ENCODE measurements at regions not wholly inside any gene's neighbourhood (a gene's known extent, or its start where the extent isn't known, plus 50 kb on each side); places are given as distances from the start of the nearest gene placed in this dataset.

DNA sequence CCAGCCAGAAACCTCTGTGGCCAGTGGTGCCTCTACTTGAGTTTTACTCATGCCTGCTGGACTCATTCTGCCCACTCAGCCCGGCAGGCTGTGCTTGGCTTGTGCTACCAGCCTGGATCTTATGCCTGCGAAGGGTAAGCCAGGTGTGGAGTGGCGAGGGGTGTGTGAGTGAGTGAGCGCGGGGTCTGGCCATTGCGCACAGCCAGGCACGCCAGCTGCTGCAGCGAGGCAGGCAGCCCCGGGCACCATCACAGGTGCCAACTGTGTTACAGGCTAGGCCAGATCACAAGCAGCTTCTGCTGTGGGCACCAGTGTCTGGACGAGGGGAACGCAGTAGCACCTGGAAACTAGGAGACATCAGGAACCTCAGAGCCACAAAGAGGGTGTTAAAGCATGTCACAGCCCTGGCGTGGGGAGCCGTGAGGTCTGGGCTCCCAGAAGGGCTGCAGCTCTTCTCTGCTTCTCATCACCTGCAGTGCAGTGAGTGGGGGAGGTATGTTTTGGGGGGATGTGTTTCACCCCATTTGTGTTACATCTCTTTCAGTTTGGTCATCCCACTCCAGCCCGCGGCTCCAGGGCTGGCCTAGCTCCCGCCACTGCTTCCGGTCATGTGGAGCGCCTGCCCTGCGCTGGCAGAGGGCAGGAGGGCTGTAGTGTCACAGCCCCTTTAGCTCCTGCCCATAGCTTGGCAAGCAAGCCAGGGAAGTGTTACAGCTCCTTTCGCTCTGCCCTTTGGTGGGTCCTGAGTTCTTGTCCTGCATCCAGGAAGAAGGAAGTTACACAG lies 379.7 kb upstream of the IMPG1 start:
- TF ChIP-seq, protein P1, sequence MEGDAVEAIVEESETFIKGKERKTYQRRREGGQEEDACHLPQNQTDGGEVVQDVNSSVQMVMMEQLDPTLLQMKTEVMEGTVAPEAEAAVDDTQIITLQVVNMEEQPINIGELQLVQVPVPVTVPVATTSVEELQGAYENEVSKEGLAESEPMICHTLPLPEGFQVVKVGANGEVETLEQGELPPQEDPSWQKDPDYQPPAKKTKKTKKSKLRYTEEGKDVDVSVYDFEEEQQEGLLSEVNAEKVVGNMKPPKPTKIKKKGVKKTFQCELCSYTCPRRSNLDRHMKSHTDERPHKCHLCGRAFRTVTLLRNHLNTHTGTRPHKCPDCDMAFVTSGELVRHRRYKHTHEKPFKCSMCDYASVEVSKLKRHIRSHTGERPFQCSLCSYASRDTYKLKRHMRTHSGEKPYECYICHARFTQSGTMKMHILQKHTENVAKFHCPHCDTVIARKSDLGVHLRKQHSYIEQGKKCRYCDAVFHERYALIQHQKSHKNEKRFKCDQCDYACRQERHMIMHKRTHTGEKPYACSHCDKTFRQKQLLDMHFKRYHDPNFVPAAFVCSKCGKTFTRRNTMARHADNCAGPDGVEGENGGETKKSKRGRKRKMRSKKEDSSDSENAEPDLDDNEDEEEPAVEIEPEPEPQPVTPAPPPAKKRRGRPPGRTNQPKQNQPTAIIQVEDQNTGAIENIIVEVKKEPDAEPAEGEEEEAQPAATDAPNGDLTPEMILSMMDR (IDR thresholded peaks at IDR 0.05; ENCODE audit: insufficient read depth, low read depth, low read length, missing control alignments): no peak
- no peak for DNase-seq (ENCODE audit: low read depth)
- H3K4me3 ChIP-seq (ENCODE audit: low read length): no peak overlapping the region

DNA sequence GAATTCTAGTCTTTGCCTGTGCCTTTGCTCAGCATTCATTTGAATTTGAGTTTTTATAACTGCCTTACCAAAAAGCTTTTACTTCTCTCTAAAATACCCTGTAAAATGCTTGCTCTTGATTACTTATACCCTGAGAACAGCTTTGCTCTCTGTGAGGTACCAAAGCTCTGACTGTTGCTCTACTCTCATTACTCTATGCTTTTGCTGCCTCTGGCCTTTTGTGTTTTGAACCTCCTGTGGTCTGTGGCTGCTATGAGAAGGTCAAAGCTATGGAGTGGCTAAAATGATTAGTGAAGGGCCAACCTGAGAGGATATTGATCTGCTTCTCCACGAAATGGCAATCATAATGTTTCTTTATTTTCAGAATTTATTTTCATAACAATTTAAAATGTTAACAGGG lies 375.6 kb upstream of the IMPG1 start:
- TF ChIP-seq, protein P1 (IDR thresholded peaks at IDR 0.05; ENCODE audit: insufficient read depth, low read depth, low read length, missing control alignments): no peak
- no peak overlapping the region for H3K4me3 ChIP-seq (ENCODE audit: low read length)
- no peak for DNase-seq (ENCODE audit: low read depth)

DNA sequence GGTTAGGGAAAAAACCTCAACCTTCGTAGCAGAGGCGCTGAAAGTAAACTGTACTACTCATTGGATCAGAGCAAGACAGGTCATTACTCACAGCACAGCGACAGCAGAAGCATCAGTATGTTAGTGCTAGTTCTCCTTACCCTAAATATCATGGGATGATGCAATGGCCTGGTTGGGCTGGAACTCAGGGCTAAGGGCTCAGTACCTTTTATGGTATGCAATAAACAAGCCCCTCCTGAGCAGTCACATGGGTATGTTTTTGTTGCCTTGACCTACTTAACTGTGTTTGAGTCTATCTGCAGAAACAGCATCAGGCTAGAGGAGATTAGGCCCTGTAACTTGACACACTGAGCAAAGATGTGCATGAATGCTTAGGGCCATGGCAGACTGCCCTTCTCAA lies 369.4 kb upstream of the IMPG1 start:
- no peak overlapping the region for H3K4me3 ChIP-seq (ENCODE audit: low read length)
- TF ChIP-seq, protein P1 (IDR thresholded peaks at IDR 0.05; ENCODE audit: insufficient read depth, low read depth, low read length, missing control alignments): no peak
- DNase-seq (ENCODE audit: low read depth): no peak

DNA sequence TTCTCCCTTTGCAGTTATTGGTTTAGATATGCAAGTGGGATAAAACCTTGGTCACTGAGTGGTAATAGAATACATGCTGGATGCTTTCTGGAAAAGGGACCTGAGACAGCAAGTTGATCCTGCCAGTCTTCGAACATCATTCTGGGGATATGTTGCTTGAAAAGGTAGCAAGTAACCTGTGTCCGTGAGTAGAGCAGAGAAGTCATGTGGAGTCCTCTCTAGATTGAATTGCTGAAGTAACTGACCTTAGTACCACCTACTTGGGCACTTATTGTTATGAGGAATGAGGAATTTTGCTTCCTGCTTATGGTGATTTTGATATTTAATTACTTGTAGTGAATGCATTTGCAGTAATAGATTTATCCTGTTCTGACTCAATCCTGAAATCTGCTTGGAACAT lies 367.3 kb upstream of the IMPG1 start:
- DNase-seq (ENCODE audit: low read depth): no peak
- TF ChIP-seq, protein P1 (IDR thresholded peaks at IDR 0.05; ENCODE audit: insufficient read depth, low read depth, low read length, missing control alignments): no peak

DNA sequence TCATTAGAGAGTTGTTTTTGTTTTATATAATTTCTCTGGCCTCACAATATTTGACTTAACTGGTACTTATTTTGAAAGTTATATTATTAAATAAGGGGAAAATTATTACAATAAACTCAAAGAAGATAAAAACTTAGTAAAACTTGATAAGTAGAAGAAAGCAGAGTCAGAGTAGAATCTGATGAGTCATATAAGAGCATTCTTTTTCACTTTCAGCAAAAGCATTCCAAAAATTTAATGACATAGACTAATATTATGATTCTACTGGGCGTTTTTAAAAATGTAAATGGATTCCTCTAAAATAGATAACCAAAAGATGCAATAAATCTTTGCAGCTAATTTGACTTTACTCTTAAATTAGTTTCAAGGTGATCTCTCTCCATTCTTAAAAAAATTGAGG lies 366.3 kb upstream of the IMPG1 start:
- H3K4me3 ChIP-seq (ENCODE audit: low read length): no peak overlapping the region
- DNase-seq (ENCODE audit: low read depth): no peak
- TF ChIP-seq, protein P1 (IDR thresholded peaks at IDR 0.05; ENCODE audit: insufficient read depth, low read depth, low read length, missing control alignments): no peak

More for the DNA sequence above, 367.3 kb upstream of the IMPG1 start:
- no peak overlapping the region for H3K4me3 ChIP-seq (ENCODE audit: low read length)

DNA sequence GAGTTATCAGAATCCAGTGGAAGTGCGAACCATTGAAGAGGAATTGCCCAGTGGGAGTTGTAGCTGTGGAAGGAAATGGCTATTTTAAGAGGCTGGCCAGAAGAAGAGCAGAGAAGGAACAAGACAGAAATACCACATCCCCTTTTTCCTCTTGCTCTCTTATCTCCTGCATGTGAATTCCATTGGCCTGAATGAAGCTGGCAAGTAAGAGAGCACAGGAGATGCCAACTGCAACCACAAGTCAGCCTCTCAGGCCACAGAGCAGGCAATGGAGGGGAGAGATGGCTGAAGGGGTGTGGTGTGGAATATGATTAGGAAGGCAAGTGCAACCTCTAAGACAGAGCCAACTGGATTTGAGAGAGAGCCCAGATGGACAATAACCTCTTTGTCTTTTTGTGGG lies 362.7 kb upstream of the IMPG1 start:
- TF ChIP-seq, protein P1 (IDR thresholded peaks at IDR 0.05; ENCODE audit: insufficient read depth, low read depth, low read length, missing control alignments): no peak
- H3K4me3 ChIP-seq (ENCODE audit: low read length): no peak overlapping the region
- DNase-seq (ENCODE audit: low read depth): no peak

All from epithelial cell of esophagus (primary cell).